ENCODE measurements at regions not wholly inside any gene's neighbourhood (a gene's known extent, or its start where the extent isn't known, plus 50 kb on each side); places are given as distances from the start of the nearest gene placed in this dataset.

DNA sequence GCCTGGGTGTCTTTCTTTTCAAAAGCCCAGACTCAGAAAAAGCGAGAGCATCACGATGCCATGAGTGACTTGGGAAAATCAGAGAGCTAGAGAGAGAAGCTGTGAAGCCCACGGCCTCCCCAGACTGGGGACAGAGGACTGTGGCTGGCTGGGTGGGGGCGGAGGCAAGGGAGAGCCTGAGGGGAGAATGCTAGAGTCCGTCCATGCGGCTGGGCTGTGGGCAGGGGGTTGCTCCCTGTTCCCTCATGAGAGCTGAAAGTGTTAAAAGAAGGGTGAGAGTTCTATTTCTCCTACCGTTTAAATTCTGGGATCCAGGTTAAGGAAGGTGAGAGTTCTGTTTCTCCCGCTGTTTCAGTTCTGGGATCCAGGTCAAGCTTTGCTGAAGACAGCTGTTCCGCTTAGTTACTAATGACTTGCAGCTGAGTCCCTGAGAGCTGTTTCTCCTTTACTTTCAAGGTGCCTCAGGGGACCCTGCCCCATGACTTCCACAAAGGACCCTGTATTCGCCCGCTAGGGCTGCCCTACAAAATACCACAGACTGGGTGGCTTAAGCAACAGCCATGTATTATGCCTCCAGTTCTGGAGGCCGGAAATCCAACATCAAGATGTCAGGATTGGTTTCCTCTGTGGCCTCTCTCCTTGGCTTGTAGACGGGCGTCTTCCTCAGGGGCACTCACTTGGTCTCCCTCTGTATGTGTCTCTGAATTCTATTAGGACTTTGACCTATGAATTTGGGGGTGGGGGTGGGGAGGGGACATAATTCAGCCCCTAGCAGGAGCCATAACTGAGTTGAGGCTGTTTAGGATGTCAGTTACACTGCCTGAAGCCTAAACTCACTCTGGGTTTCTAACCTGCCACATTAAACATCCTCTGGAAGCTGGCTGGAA lies 127.0 kb downstream of the PXDC1 start:
- no peaks in the 10 kb centered on the region for H3K36me3 ChIP-seq
- H3K4me1 ChIP-seq = no peaks in the 10 kb centered on the region
- no peak overlapping the region for H3K4me3 ChIP-seq (ENCODE audit: low read depth, low read length)
- no peaks in the 10 kb centered on the region for H3K9me3 ChIP-seq
- TF ChIP-seq, protein P1, sequence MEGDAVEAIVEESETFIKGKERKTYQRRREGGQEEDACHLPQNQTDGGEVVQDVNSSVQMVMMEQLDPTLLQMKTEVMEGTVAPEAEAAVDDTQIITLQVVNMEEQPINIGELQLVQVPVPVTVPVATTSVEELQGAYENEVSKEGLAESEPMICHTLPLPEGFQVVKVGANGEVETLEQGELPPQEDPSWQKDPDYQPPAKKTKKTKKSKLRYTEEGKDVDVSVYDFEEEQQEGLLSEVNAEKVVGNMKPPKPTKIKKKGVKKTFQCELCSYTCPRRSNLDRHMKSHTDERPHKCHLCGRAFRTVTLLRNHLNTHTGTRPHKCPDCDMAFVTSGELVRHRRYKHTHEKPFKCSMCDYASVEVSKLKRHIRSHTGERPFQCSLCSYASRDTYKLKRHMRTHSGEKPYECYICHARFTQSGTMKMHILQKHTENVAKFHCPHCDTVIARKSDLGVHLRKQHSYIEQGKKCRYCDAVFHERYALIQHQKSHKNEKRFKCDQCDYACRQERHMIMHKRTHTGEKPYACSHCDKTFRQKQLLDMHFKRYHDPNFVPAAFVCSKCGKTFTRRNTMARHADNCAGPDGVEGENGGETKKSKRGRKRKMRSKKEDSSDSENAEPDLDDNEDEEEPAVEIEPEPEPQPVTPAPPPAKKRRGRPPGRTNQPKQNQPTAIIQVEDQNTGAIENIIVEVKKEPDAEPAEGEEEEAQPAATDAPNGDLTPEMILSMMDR (IDR thresholded peaks at IDR 0.05; ENCODE audit: low read depth, low read length) = no peak
- peaks cover 61% of the 10 kb centered on the region for H3K27me3 ChIP-seq
- no peak for DNase-seq

DNA sequence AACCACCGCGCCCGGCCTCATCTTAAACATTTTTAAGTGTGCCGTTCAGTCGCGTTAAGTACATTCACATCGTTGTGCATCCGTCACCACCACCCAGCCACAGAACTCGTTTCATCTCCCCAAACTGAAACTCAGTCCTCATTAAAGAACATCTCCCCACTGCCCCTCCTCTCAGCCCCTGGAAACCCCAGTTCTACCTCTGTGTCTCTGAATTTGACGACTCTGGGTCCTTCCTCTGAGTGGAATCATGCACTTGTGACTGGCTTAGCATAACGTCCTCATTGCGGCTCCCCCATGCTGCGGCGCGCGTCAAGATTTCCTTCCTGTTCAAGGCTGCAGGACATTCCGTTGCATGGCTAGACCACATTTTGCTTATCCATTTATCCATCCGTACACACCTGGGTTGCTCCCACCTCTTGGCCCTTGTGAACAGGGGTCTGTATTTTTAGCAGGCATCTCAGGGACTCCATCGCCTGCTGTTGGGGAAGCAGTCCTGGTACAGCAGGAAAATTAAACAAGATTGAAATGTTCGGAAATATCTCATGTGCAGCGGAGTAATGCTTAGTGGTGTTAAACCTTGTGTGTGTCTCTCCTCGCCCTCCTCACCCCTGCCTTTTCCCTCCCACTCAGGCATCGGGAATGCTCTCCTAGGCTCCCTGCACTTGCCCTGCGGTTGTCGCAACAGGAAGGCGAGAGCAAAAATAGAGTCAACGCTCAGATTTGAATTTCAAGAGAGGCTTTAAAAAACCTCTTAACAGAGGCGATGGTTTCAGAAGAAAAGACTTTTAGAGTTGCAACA lies 127.9 kb downstream of the PXDC1 start:
- Histone ChIP-seq H3K36me3 (no peaks in the 10 kb centered on the region), H3K4me3 (ENCODE audit: low read depth, low read length) (no peak overlapping the region), H3K4me1 (no peaks in the 10 kb centered on the region), H3K9me3 (no peaks in the 10 kb centered on the region), H3K27me3 (peaks cover 57% of the 10 kb centered on the region)
- TF ChIP-seq, protein P1 (IDR thresholded peaks at IDR 0.05; ENCODE audit: low read depth, low read length) = no peak
- no peak for DNase-seq

DNA sequence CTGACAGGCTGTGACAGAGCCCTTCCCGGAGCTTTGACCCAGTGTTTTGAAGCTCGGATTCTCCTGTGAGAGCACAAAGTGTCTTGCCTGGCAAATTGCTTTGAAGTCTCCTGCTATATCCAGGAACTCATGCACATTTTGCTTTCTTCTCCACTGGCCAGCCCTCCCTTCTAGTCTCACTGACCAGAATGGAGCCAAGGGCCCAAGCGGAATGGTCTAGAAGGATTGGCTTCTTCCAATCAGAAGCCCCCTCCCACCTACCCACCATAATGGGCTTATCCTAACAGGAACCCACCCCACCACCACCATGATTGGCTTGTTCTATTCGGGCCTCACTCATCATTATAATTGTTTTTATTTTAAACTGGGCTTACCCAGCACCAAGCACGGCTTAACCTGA lies 130.1 kb downstream of the PXDC1 start:
- Histone ChIP-seq H3K9me3 (no peaks in the 10 kb centered on the region), H3K36me3 (no peaks in the 10 kb centered on the region), H3K27me3 (peaks cover 40% of the 10 kb centered on the region), H3K4me3 (ENCODE audit: low read depth, low read length) (no peak overlapping the region), H3K4me1 (no peaks in the 10 kb centered on the region)
- no peak for DNase-seq
- TF ChIP-seq, protein P1 (IDR thresholded peaks at IDR 0.05; ENCODE audit: low read depth, low read length) = no peak

DNA sequence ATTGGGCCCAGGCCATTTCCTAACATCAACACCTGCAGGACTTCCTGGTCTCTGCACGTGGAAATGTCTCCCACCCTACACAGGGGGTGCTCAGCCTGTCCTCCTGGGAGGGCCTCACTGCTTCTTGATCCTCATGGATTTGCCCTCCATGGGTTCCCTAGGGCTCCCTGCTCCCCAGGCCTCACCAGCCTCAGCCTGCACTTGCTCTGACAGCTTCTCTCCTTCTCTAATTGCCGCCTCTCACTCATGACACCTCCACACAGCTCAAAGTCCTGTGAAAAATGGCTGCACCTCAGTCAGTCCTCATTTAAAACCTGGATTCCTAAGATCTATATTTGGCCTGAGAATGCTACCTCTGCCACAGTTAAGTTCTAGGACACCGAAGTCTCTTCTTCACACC lies 130.6 kb downstream of the PXDC1 start:
- Histone ChIP-seq H3K9me3 (no peaks in the 10 kb centered on the region), H3K4me1 (no peaks in the 10 kb centered on the region), H3K4me3 (ENCODE audit: low read depth, low read length) (no peak overlapping the region), H3K27me3 (peaks cover 35% of the 10 kb centered on the region), H3K36me3 (no peaks in the 10 kb centered on the region)
- no peak for DNase-seq
- TF ChIP-seq, protein P1 (IDR thresholded peaks at IDR 0.05; ENCODE audit: low read depth, low read length) = no peak

DNA sequence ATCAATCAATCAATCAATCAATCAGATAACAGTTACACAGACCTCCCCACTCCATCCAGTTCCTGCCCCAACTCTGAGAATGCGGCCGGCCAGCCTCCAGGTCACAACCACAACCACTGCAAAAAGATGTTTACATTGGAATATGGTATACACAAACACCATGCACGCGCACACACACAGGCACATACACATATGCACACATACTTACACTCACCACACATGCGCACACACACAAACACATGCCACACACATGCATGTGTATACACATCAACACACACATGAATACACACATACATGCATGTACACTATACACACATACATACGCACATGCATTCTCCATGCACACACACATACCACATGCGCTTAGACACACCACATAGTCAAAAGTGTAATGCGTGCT lies 131.1 kb downstream of the PXDC1 start:
- Histone ChIP-seq H3K4me3 (ENCODE audit: low read depth, low read length) (no peak overlapping the region), H3K4me1 (no peaks in the 10 kb centered on the region)
- DNase-seq = no peak

More for the DNA sequence above, 131.1 kb downstream of the PXDC1 start:
- Histone ChIP-seq H3K36me3 (no peaks in the 10 kb centered on the region), H3K27me3 (peaks cover 30% of the 10 kb centered on the region), H3K9me3 (no peaks in the 10 kb centered on the region)
- TF ChIP-seq, protein P1 (IDR thresholded peaks at IDR 0.05; ENCODE audit: low read depth, low read length) = no peak
